IMR-90 (cell line): ENCODE measurements at regions not wholly inside any gene's neighbourhood (a gene's known extent, or its start where the extent isn't known, plus 50 kb on each side); places are given as distances from the start of the nearest gene placed in this dataset.

Source experiments
- ATAC-seq: fragments of 200-7000 bp; cut with Tn5 transposase; 2 replicates; pipeline ENCODE4 v1.9.1; 2020; ENCODE audit warnings: low read depth, mild to moderate bottlenecking, moderate library complexity
- BruUV-seq: library from RNA; stranded (reverse); fragments of 400-500 nt; replicated peaks from 2 replicates; lab custom pipeline; 2021; lab: Mats Ljungman, UMichigan
- CTCF ChIA-PET: fragments of 300-600 bp; formaldehyde crosslinking; extraction: SDS; loops from one replicate; lab custom pipeline; 2021; ENCODE audit warnings: antibody characterized with exemption; lab: Yijun Ruan, JAX
- POLR2A ChIA-PET: fragments of 300-600 bp; sonication (Branson Sonifier 250); formaldehyde crosslinking; loops from one replicate; lab custom pipeline; 2022; ENCODE audit warnings: antibody characterized with exemption; ENCODE audit not compliant: unreplicated experiment; lab: Charles Lee
- DNase-seq: peaks from one replicate; pipeline ENCODE4 v3.0.0; 2013
- H2AFZ ChIP-seq: replicated peaks from 2 replicates; pipeline ENCODE3; 2013; ENCODE audit warnings: low read length, mild to moderate bottlenecking; ENCODE audit not compliant: poor library complexity
- H2AK5ac ChIP-seq: 2 replicates; pipeline ENCODE4 v1.6.1; 2013; ENCODE audit warnings: low read depth, low read length, inconsistent platforms
- H2AK9ac ChIP-seq: replicated peaks from 2 replicates; pipeline ENCODE3; 2013; ENCODE audit warnings: mild to moderate bottlenecking, low read depth, low read length, moderate library complexity; ENCODE audit not compliant: poor library complexity
- H2BK120ac ChIP-seq: 2 replicates; pipeline ENCODE4 v1.6.1; 2013; ENCODE audit warnings: low read depth, low read length, inconsistent platforms
- H2BK15ac ChIP-seq: 3 replicates; pipeline ENCODE4 v1.6.1; 2013; ENCODE audit warnings: low read depth, low read length, inconsistent platforms
- H2BK20ac ChIP-seq: 2 replicates; pipeline ENCODE4 v1.6.1; 2013; ENCODE audit warnings: low read depth, mild to moderate bottlenecking, inconsistent platforms, low read length, moderate library complexity
- H2BK5ac ChIP-seq: 2 replicates; pipeline ENCODE4 v1.6.1; 2013; ENCODE audit warnings: mild to moderate bottlenecking, low read depth, low read length, inconsistent platforms; ENCODE audit not compliant: poor library complexity, severe bottlenecking
- H3K14ac ChIP-seq: replicated peaks from 2 replicates; pipeline ENCODE4 v1.6.1; 2013; ENCODE audit warnings: low read depth, low read length, inconsistent platforms
- H3K18ac ChIP-seq: 2 replicates; pipeline ENCODE4 v1.6.1; 2013; ENCODE audit warnings: low read depth, low read length, control low read depth
- H3K23ac ChIP-seq: 2 replicates; pipeline ENCODE4 v1.6.1; 2013; ENCODE audit warnings: low read depth, low read length, inconsistent platforms
- H3K27ac ChIP-seq: 2 replicates; pipeline ENCODE4 v1.5.1; 2013; ENCODE audit warnings: mild to moderate bottlenecking, control low read depth, low read length; ENCODE audit not compliant: insufficient read depth
- H3K27me3 ChIP-seq: 2 replicates; pipeline ENCODE4 v1.6.1; 2013; ENCODE audit warnings: low read length; ENCODE audit not compliant: control insufficient read depth, insufficient read depth
- H3K36me3 ChIP-seq: 2 replicates; pipeline ENCODE4 v1.6.1; 2013; ENCODE audit warnings: low read length, mixed read lengths; ENCODE audit not compliant: control insufficient read depth, insufficient read depth
- H3K4ac ChIP-seq: 2 replicates; pipeline ENCODE4 v1.6.1; 2013; ENCODE audit warnings: low read depth, low read length, inconsistent platforms
- H3K4me1 ChIP-seq: 2 replicates; pipeline ENCODE4 v1.6.1; 2013; ENCODE audit warnings: low read length, mixed read lengths; ENCODE audit not compliant: control insufficient read depth, insufficient read depth
- H3K4me2 ChIP-seq: 2 replicates; pipeline ENCODE4 v1.6.1; 2013; ENCODE audit warnings: low read depth, mild to moderate bottlenecking, control low read depth, low read length, moderate library complexity
- H3K4me3 ChIP-seq: 2 replicates; pipeline ENCODE4 v1.5.1; 2013; ENCODE audit warnings: low read depth, mild to moderate bottlenecking, control low read depth, low read length, moderate library complexity; ENCODE audit not compliant: insufficient read depth
- H3K56ac ChIP-seq: 2 replicates; pipeline ENCODE4 v1.6.1; 2013; ENCODE audit warnings: low read length, inconsistent platforms; ENCODE audit not compliant: insufficient read depth; ENCODE audit errors: extremely low read depth
- H3K79me1 ChIP-seq, 2 experiments: 2 replicates each; pipeline ENCODE4 v1.6.1; 2013; ENCODE audit warnings: low read length in 2 of 2, inconsistent platforms in 1 of 2, low read depth in 1 of 2
- H3K9ac ChIP-seq: 2 replicates; pipeline ENCODE4 v1.6.1; 2013; ENCODE audit warnings: low read depth, low read length, control low read depth
- H3K9me1 ChIP-seq: 2 replicates; pipeline ENCODE4 v1.6.1; 2013; ENCODE audit warnings: low read length, inconsistent platforms; ENCODE audit not compliant: insufficient read depth
- H3K9me3 ChIP-seq: 2 replicates; pipeline ENCODE4 v1.6.1; 2013; ENCODE audit warnings: low read length; ENCODE audit not compliant: control insufficient read depth, insufficient read depth
- H4K20me1 ChIP-seq: 2 replicates; pipeline ENCODE4 v1.6.1; 2013; ENCODE audit warnings: low read length, inconsistent platforms; ENCODE audit not compliant: insufficient read depth
- H4K5ac ChIP-seq: 2 replicates; pipeline ENCODE4 v1.6.1; 2013; ENCODE audit warnings: mild to moderate bottlenecking, low read depth, low read length, control low read depth
- H4K8ac ChIP-seq, 2 experiments: 2 replicates each; pipeline ENCODE4 v1.6.1; 2013; ENCODE audit warnings: low read depth in 2 of 2, low read length in 2 of 2, control low read depth in 1 of 2, inconsistent platforms in 1 of 2
- H4K91ac ChIP-seq: 2 replicates; pipeline ENCODE4 v1.6.1; 2013; ENCODE audit warnings: low read depth, low read length, inconsistent platforms; ENCODE audit not compliant: insufficient read depth
- CEBPB ChIP-seq: IDR thresholded peaks from 2 replicates; pipeline ENCODE4 v1.6.1; 2012; ENCODE audit warnings: low read depth, low read length, improper control_type of control experiment
- NFE2L2 ChIP-seq: fragments of 150-350 bp; IDR thresholded peaks from 2 replicates; pipeline ENCODE4 v1.6.1; 2016; ENCODE audit warnings: low read depth, mild to moderate bottlenecking, low read length
- RCOR1 ChIP-seq: IDR thresholded peaks from 2 replicates; pipeline ENCODE4 v1.6.1; 2012; ENCODE audit warnings: mild to moderate bottlenecking, low read length, improper control_type of control experiment; ENCODE audit not compliant: insufficient replicate concordance
- RFX5 ChIP-seq: IDR thresholded peaks from 2 replicates; pipeline ENCODE4 v1.8.0; 2012; ENCODE audit warnings: low read depth, mild to moderate bottlenecking, low read length, moderate library complexity
- SMC3 ChIP-seq: fragments of 150-350 bp; IDR thresholded peaks from 2 replicates; pipeline ENCODE4 v1.6.1; 2016; ENCODE audit warnings: low read depth, mild to moderate bottlenecking, antibody characterized with exemption, low read length, moderate library complexity
- WGBS, 2 experiments: methylation state at CpG; one replicate each; pipeline versions ENCODE4 v1.1.5 to v1.1.7; 2013; ENCODE audit warnings: missing lambda C conversion rate in 2 of 2; ENCODE audit not compliant: insufficient read length in 1 of 2; ENCODE audit errors: extremely low coverage in 2 of 2; 5-methylcytosine and 5-hydroxymethylcytosine counted together
- dilution Hi-C: fragments of 300-500 bp; cut with HindIII; formaldehyde crosslinking; loops from one replicate; pipeline ENCODE4 v1.14.3; 2018; ENCODE audit warnings: low sequenced_read_pairs; ENCODE audit not compliant: unreplicated experiment
- in situ Hi-C: fragments of 300-500 bp; cut with MboI; formaldehyde crosslinking; loops from 3 replicates; pipeline ENCODE4 v1.14.3; 2019; ENCODE audit warnings: low sequenced_read_pairs, inconsistent platforms, mixed read lengths
- intact Hi-C: fragments of 100-400 bp; cut with micrococcal nuclease; formaldehyde crosslinking; loops from 2 replicates; pipeline ENCODE4 v1.10.0; 2022
- TF ChIP-seq, protein P1 (sequence below): fragments of 150-350 bp; IDR thresholded peaks from 2 replicates; pipeline ENCODE4 v1.6.1; 2017; ENCODE audit warnings: mild to moderate bottlenecking, antibody characterized with exemption, low read length, low read depth

DNA sequence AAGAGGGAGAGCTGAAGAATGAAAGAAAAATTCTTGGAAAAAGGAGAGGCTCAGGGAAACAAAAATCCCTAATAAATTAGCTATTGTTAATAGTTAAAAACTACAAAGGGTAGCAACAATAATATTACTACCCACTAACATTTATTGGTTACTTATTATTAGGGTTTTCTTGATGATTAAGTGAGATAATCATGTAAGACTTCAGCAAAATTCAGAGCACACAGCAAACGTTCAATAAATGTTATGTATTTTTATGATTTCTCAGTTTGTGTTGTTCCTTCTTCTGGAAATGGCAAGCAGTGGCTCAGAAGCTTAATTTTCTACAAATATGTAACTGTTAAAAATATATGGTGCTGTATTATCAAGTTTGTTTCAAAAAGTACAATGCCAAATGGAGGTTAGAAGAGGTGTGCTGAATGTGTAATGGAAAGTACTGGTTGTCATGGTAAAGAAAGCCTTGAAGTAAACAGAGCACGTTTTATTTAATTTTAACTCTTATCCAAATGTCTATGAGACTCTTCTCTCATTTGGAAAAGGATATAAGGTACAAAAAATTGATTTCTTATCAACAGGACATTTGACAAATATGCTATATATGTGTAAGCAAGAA, 226.0 kb upstream of the ATP10B start:
- no peak overlapping the region for H4K5ac ChIP-seq
- no peak overlapping the region for H2AK5ac ChIP-seq
- no peaks in the 10 kb centered on the region for H3K27me3 ChIP-seq
- H3K4me1 ChIP-seq, result no peaks in the 10 kb centered on the region
- H3K4me3 ChIP-seq, result no peak overlapping the region
- H4K20me1 ChIP-seq, result no peaks in the 10 kb centered on the region
- no peak overlapping the region for H3K18ac ChIP-seq
- H3K36me3 ChIP-seq, result no peaks in the 10 kb centered on the region
- dilution Hi-C loops, result no loop called here
- DNase-seq, result no peak
- POLR2A ChIA-PET, result no interaction called here
- H3K4me2 ChIP-seq, result no peak overlapping the region
- no TSS peak for BruUV-seq
- no peak overlapping the region for H3K4ac ChIP-seq
- ATAC-seq, result no peak
- H2BK120ac ChIP-seq, result no peak overlapping the region
- H2AFZ ChIP-seq, result no peak overlapping the region
- no peak overlapping the region for H3K23ac ChIP-seq
- in situ Hi-C loops, result no loop called here
- H3K27ac ChIP-seq, result no peak overlapping the region
- H3K9me3 ChIP-seq, result 0 out of 2 replicates have a peak, but pooled peaks cover 2% of the 10 kb centered on the region
- intact Hi-C loops, result no loop called here
- no peak overlapping the region for H4K8ac ChIP-seq
- no peaks in the 10 kb centered on the region for H3K79me1 ChIP-seq
- no peak overlapping the region for H2BK15ac ChIP-seq
- no peak overlapping the region for H2AK9ac ChIP-seq
- no peak overlapping the region for H3K56ac ChIP-seq
- H2BK20ac ChIP-seq, result no peak overlapping the region
- CTCF ChIA-PET, result no interaction called here
- H3K9ac ChIP-seq, result no peak overlapping the region
- TF ChIP-seq SMC3, result no peak
- no peak for TF ChIP-seq RFX5
- no peak for TF ChIP-seq RCOR1
- no peak for TF ChIP-seq NFE2L2
- TF ChIP-seq, protein P1, sequence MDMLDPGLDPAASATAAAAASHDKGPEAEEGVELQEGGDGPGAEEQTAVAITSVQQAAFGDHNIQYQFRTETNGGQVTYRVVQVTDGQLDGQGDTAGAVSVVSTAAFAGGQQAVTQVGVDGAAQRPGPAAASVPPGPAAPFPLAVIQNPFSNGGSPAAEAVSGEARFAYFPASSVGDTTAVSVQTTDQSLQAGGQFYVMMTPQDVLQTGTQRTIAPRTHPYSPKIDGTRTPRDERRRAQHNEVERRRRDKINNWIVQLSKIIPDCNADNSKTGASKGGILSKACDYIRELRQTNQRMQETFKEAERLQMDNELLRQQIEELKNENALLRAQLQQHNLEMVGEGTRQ, result no peak
- no peak for TF ChIP-seq CEBPB
- H3K14ac ChIP-seq, result no peak overlapping the region
- H4K91ac ChIP-seq, result no peak overlapping the region
- no CpG with 5 or more reads among the region's 2 CpGs for WGBS, 2 experiments
- H3K9me1 ChIP-seq, result no peaks in the 10 kb centered on the region
- no peak overlapping the region for H2BK5ac ChIP-seq
